Amniotic stem cell (primary cell): ENCODE measurements at regions not wholly inside any gene's neighbourhood (a gene's known extent, or its start where the extent isn't known, plus 50 kb on each side); places are given as distances from the start of the nearest gene placed in this dataset.
"Not testable (repeated sequence)": the region's sequence is repeated elsewhere in the genome, so short reads cannot be mapped to it uniquely, and the experiment has no call there.

Experiments used
- DNase-seq: peaks from one replicate; lab custom pipeline; 2025; lab: John Stamatoyannopoulos, UW

GRCh38 chr10:117492504-117492903 lies 50.0 kb upstream of the EMX2 start:
- no peak for DNase-seq

GRCh38 chr10:117488004-117488403 lies 54.5 kb upstream of the EMX2 start:
- DNase-seq, result no peak

GRCh38 chr10:117486606-117487005 lies 55.9 kb upstream of the EMX2 start:
- DNase-seq, result no peak

- no peak for DNase-seq
Measured at GRCh38 chr10:117483056-117483590, 59.4 kb upstream of the EMX2 start.

- DNase-seq, result not testable (repeated sequence)
Measured at GRCh38 chr10:117481011-117481410, 61.5 kb upstream of the EMX2 start.

GRCh38 chr10:117480097-117480496 lies 62.4 kb upstream of the EMX2 start:
- DNase-seq, result no peak

- DNase-seq, result no peak
Measured at GRCh38 chr10:117477961-117478670, 64.4 kb upstream of the EMX2 start.

GRCh38 chr10:117477211-117477947 lies 65.2 kb upstream of the EMX2 start:
- DNase-seq, result no peak

- DNase-seq, result no peak
Measured at GRCh38 chr10:117476716-117477115, 65.8 kb upstream of the EMX2 start.

GRCh38 chr10:117476281-117476680 lies 66.3 kb upstream of the EMX2 start:
- DNase-seq, result no peak

GRCh38 chr10:117472872-117473271 lies 69.7 kb upstream of the EMX2 start:
- no peak for DNase-seq

GRCh38 chr10:117471344-117471874 lies 71.1 kb upstream of the EMX2 start:
- DNase-seq, result no peak

GRCh38 chr10:117470733-117471132 lies 71.8 kb upstream of the EMX2 start:
- no peak for DNase-seq

GRCh38 chr10:117468665-117469064 lies 73.9 kb upstream of the EMX2 start:
- DNase-seq, result no peak

- DNase-seq, result no peak
Measured at GRCh38 chr10:117464176-117464575, 78.4 kb upstream of the EMX2 start.

- DNase-seq, result no peak
Measured at GRCh38 chr10:117463545-117463920, 79.0 kb upstream of the EMX2 start.

- DNase-seq, result no peak
Measured at GRCh38 chr10:117462816-117463544, 79.6 kb upstream of the EMX2 start.

- DNase-seq, result no peak
Measured at GRCh38 chr10:117462424-117462792, 80.1 kb upstream of the EMX2 start.

- no peak for DNase-seq
Measured at GRCh38 chr10:117461766-117462423, 80.7 kb upstream of the EMX2 start.

- no peak for DNase-seq
Measured at GRCh38 chr10:117460846-117461765, 81.4 kb upstream of the EMX2 start.

GRCh38 chr10:117458571-117458970 lies 83.3 kb upstream of the PDZD8 start:
- no peak for DNase-seq
